Right atrium auricular region (tissue), 2 donors: ENCODE measurements at regions not wholly inside any gene's neighbourhood (a gene's known extent, or its start where the extent isn't known, plus 50 kb on each side); places are given as distances from the start of the nearest gene placed in this dataset.

ENCODE experiments used
- DNase-seq: peaks from one replicate; pipeline ENCODE4 v3.0.0-alpha.2; 2019; ENCODE audit warnings: low spot score
- H3K27ac ChIP-seq, 2 donors: fragments of 200-600 bp; sonication (generic); 1 replicate in 1 of 2; 2 replicates in 1 of 2; pipeline ENCODE4 v1.5.1; 2016 to 2019
- H3K27me3 ChIP-seq, 2 donors: fragments of 200-600 bp; sonication (generic); one replicate each; pipeline versions ENCODE4 v1.5.1 to v1.6.0; 2017 to 2019
- H3K36me3 ChIP-seq: fragments of 200-600 bp; sonication (generic); one replicate; pipeline ENCODE4 v1.5.1; 2016
- H3K4me1 ChIP-seq, 2 donors: fragments of 200-600 bp; sonication (generic); one replicate each; pipeline versions ENCODE4 v1.5.1 to v1.6.0; 2017 to 2019
- H3K4me3 ChIP-seq, 2 donors: fragments of 200-600 bp; sonication (generic); 1 replicate in 1 of 2; 2 replicates in 1 of 2; pipeline ENCODE4 v1.5.1; 2017 to 2019; ENCODE audit warnings: mild to moderate bottlenecking in 1 of 2, moderate library complexity in 1 of 2
- H3K9me3 ChIP-seq, 2 donors: fragments of 200-600 bp; sonication (generic); one replicate each; pipeline ENCODE4 v1.5.1; 2019
- CTCF ChIP-seq, 2 donors: fragments of 200-600 bp; sonication (generic); IDR thresholded peaks; one replicate each; pipeline ENCODE4 v1.5.1; 2019; ENCODE audit warnings: antibody characterized with exemption in 2 of 2

GRCh38 chr3:193008654-193009053 lies 91.0 kb upstream of the MB21D2 start:
- TF ChIP-seq CTCF (IDR thresholded peaks at IDR 0.05), result no peak
- no peak for DNase-seq
- H3K27me3 ChIP-seq, result no peaks in the 10 kb centered on the region
- H3K36me3 ChIP-seq, result no peaks in the 10 kb centered on the region
- H3K4me1 ChIP-seq, result no peaks in the 10 kb centered on the region
- H3K4me3 ChIP-seq, result no peak overlapping the region
- peaks cover 0 to 16% of the 10 kb centered on the region in 2 donors for H3K9me3 ChIP-seq
- H3K27ac ChIP-seq, result no peak overlapping the region

GRCh38 chr3:193010191-193010590 lies 92.5 kb upstream of the MB21D2 start:
- Histone ChIP-seq H3K4me1 (no peaks in the 10 kb centered on the region), H3K4me3 (no peak overlapping the region), H3K36me3 (no peaks in the 10 kb centered on the region), H3K27ac (no peak overlapping the region), H3K9me3 (peaks cover 0 to 16% of the 10 kb centered on the region in 2 donors), H3K27me3 (no peaks in the 10 kb centered on the region)
- TF ChIP-seq CTCF (IDR thresholded peaks at IDR 0.05), result no peak
- no peak for DNase-seq

DNA sequence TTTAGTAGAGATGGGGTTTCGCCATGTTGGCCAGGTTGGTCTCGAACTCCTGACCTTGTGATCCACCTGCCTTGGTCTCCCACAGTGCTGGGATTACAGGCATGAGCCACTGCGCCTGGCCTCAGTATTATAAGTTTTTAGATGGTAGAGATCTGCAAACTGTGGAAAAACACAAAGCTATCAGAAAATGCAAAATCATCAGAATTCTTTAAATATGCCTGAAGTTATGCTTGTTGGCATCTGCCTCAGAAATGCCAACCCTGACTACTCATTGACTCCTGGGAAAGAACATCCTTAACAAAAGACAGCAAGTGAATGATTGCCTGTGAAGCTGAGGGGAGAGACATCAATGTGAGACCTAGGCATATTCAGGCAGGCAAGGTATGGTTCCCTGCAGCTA lies 94.3 kb upstream of the MB21D2 start:
- H3K36me3 ChIP-seq, result no peaks in the 10 kb centered on the region
- no peak overlapping the region for H3K4me3 ChIP-seq
- no peak for DNase-seq
- peaks cover 0 to 16% of the 10 kb centered on the region in 2 donors for H3K9me3 ChIP-seq
- no peaks in the 10 kb centered on the region for H3K27me3 ChIP-seq
- no peak for TF ChIP-seq CTCF (IDR thresholded peaks at IDR 0.05)
- H3K4me1 ChIP-seq, result no peaks in the 10 kb centered on the region
- H3K27ac ChIP-seq, result no peak overlapping the region

GRCh38 chr3:193014902-193015301 lies 97.2 kb upstream of the MB21D2 start:
- no peaks in the 10 kb centered on the region for H3K4me1 ChIP-seq
- TF ChIP-seq CTCF (IDR thresholded peaks at IDR 0.05), result no peak
- H3K27me3 ChIP-seq, result no peaks in the 10 kb centered on the region
- no peaks in the 10 kb centered on the region for H3K36me3 ChIP-seq
- peaks cover 0 to 16% of the 10 kb centered on the region in 2 donors for H3K9me3 ChIP-seq
- H3K4me3 ChIP-seq, result no peak overlapping the region
- no peak overlapping the region for H3K27ac ChIP-seq
- DNase-seq, result no peak

DNA sequence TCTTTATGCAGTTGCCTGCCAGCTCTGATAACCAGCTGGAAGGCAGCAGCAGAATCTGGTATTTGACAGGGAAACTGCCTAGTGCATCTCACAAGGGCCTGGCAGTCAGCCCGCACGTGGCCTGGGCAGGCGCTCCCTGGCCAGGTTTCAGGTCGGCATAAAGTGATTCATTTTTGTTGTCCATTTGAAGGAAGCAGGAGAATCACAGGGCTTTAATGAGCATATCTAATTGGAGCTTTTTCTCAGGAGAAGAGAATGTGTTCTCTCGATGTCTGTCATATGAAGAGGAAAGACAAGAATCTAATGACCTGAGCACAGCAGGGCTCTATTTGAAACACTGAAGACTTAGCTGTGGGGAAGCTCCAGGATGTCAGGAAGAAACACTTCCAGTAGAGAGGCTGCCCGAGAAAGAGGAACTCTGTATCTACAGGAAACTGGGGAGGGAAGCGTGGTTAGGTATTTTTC lies 98.8 kb upstream of the MB21D2 start:
- H3K4me3 ChIP-seq, result no peak overlapping the region
- DNase-seq, result no peak
- TF ChIP-seq CTCF (IDR thresholded peaks at IDR 0.05), result no peak
- H3K27me3 ChIP-seq, result no peaks in the 10 kb centered on the region
- H3K36me3 ChIP-seq, result no peaks in the 10 kb centered on the region
- no peaks in the 10 kb centered on the region for H3K4me1 ChIP-seq
- H3K9me3 ChIP-seq, result peaks cover 0 to 16% of the 10 kb centered on the region in 2 donors
- no peak overlapping the region for H3K27ac ChIP-seq

GRCh38 chr3:193021506-193022010 lies 103.9 kb upstream of the MB21D2 start:
- Histone ChIP-seq H3K27ac (no peak overlapping the region), H3K9me3 (no peaks in the 10 kb centered on the region), H3K27me3 (no peaks in the 10 kb centered on the region), H3K4me1 (no peaks in the 10 kb centered on the region), H3K4me3 (no peak overlapping the region), H3K36me3 (no peaks in the 10 kb centered on the region)
- DNase-seq, result no peak
- TF ChIP-seq CTCF (IDR thresholded peaks at IDR 0.05), result no peak
